C4-2B (cell line): ENCODE measurements at regions not wholly inside any gene's neighbourhood (a gene's known extent, or its start where the extent isn't known, plus 50 kb on each side); places are given as distances from the start of the nearest gene placed in this dataset.

Experiments used
- CTCF ChIP-seq: fragments of 450-650 bp; conservative IDR thresholded peaks from 2 replicates; pipeline ENCODE4 v1.5.1; 2017; ENCODE audit warnings: mild to moderate bottlenecking
- ZFX ChIP-seq: fragments of 450-650 bp; IDR thresholded peaks from 2 replicates; pipeline ENCODE4 v1.6.1; 2017

- TF ChIP-seq CTCF = no peak
- no peak for TF ChIP-seq ZFX
These were observed 81.8 kb upstream of the SLC44A3 start for GRCh38 chr1:94738371-94738770.
